Testis (tissue), 2 donors: ENCODE measurements at regions not wholly inside any gene's neighbourhood (a gene's known extent, or its start where the extent isn't known, plus 50 kb on each side); places are given as distances from the start of the nearest gene placed in this dataset.
"Not testable (repeated sequence)": the region's sequence is repeated elsewhere in the genome, so short reads cannot be mapped to it uniquely, and the experiment has no call there.

Source experiments
- DNase-seq: peaks from one replicate; pipeline ENCODE4 v3.0.0-alpha.2; 2019
- H3K27ac ChIP-seq, 2 donors: fragments of 200-600 bp; sonication (generic); one replicate each; pipeline ENCODE4 v1.5.1; 2019
- H3K27me3 ChIP-seq: fragments of 200-600 bp; sonication (generic); one replicate; pipeline ENCODE4 v1.5.1; 2019
- H3K36me3 ChIP-seq: fragments of 200-600 bp; sonication (generic); one replicate; pipeline ENCODE4 v1.5.1; 2017; ENCODE audit warnings: low read depth; ENCODE audit errors: missing control alignments
- H3K4me1 ChIP-seq: fragments of 200-600 bp; sonication (generic); one replicate; pipeline ENCODE4 v1.5.1; 2019
- H3K4me3 ChIP-seq, 2 donors: fragments of 200-600 bp; sonication (generic); one replicate each; pipeline ENCODE4 v1.5.1; 2017 to 2019
- H3K9me3 ChIP-seq: fragments of 200-600 bp; sonication (generic); one replicate; pipeline ENCODE4 v1.5.1; 2017
- POLR2A ChIP-seq: fragments of 450-650 bp; IDR thresholded peaks from one replicate; pipeline ENCODE4 v1.6.1; 2017; ENCODE audit warnings: antibody characterized with exemption, mild to moderate bottlenecking, moderate library complexity
- WGBS, 2 donors: methylation state at CpG; one replicate each; pipeline ENCODE4 v1.1.5; 2018; 5-methylcytosine and 5-hydroxymethylcytosine counted together
- intact Hi-C: fragments of 100-400 bp; cut with DNase I; formaldehyde crosslinking; loops from one replicate; pipeline ENCODE4 v1.15.1; 2023; ENCODE audit warnings: low total_unique reads
- TF ChIP-seq, protein P1 (sequence below), 3 experiments: fragments of 450-650 bp in 2 of 3; fragments of 200-600 bp in 1 of 3; sonication (generic) in 1 of 3; IDR thresholded peaks; one replicate each; pipeline ENCODE4 v1.5.1; 2016 to 2019; ENCODE audit warnings: antibody characterized with exemption in 3 of 3, mild to moderate bottlenecking in 2 of 3, moderate library complexity in 1 of 3

DNA sequence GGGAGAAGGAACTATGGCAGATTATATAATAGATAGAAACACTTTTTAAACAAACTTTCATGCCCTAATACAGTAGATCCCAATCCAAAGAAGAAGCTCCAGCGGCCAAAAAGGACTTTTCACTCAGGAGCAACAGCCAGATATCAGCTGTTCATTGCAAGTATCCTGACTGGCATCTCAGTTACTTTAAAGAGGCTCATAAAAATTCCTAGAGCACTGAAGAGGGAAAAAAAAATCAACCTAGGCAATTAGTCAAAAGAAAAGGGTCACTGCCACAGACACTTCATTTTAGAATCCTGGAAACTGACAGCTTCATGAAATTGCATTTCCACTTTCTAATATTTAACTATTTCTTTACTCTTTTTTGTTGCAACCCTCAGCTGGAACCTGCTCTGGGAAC, 170.6 kb upstream of the SOX6 start:
- intact Hi-C loops: no loop called here
- 71 to 89% methylated on average over 1 of the region's 1 CpG for WGBS, 2 donors

GRCh38 chr11:16520713-16521112, 164.4 kb upstream of the SOX6 start:
- H3K36me3 ChIP-seq, H3K4me1 ChIP-seq, H3K27me3 ChIP-seq, H3K27ac ChIP-seq, H3K9me3 ChIP-seq, DNase-seq, intact Hi-C loops, H3K4me3 ChIP-seq: not testable (repeated sequence)
- 93 to 94% methylated on average over 11 of the region's 11 CpGs for WGBS, 2 donors

More for the DNA sequence above, 170.6 kb upstream of the SOX6 start:
- Histone ChIP-seq H3K27ac (no peak overlapping the region), H3K4me3 (no peak overlapping the region), H3K36me3 (no peaks in the 10 kb centered on the region), H3K27me3 (no peaks in the 10 kb centered on the region), H3K9me3 (no peaks in the 10 kb centered on the region), H3K4me1 (peaks cover 4% of the 10 kb centered on the region)
- no peak for TF ChIP-seq POLR2A
- no peak for DNase-seq

DNA sequence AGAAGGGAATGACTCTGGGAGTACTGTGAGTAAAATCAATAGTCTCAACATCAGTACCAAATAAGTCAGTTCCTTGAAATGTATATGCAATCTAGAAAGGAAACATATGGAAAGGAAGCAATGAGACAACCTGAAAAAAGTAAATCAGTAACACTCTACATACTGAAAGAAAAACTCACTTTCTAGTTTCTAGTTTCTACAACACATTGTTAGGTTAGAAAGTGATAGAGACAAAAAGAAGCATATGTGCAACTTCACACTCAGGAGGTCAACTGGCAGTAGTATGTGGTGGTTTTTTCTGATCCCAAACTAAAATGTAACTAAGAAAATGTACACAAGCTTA, 156.5 kb upstream of the SOX6 start:
- Histone ChIP-seq H3K27ac (no peak overlapping the region), H3K4me1 (no peaks in the 10 kb centered on the region), H3K36me3 (no peaks in the 10 kb centered on the region), H3K9me3 (no peaks in the 10 kb centered on the region), H3K27me3 (no peaks in the 10 kb centered on the region), H3K4me3 (no peak overlapping the region)
- no peak for TF ChIP-seq POLR2A
- TF ChIP-seq, protein P1, sequence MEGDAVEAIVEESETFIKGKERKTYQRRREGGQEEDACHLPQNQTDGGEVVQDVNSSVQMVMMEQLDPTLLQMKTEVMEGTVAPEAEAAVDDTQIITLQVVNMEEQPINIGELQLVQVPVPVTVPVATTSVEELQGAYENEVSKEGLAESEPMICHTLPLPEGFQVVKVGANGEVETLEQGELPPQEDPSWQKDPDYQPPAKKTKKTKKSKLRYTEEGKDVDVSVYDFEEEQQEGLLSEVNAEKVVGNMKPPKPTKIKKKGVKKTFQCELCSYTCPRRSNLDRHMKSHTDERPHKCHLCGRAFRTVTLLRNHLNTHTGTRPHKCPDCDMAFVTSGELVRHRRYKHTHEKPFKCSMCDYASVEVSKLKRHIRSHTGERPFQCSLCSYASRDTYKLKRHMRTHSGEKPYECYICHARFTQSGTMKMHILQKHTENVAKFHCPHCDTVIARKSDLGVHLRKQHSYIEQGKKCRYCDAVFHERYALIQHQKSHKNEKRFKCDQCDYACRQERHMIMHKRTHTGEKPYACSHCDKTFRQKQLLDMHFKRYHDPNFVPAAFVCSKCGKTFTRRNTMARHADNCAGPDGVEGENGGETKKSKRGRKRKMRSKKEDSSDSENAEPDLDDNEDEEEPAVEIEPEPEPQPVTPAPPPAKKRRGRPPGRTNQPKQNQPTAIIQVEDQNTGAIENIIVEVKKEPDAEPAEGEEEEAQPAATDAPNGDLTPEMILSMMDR (IDR thresholded peaks at IDR 0.05): no peak
- DNase-seq: no peak
- intact Hi-C loops: no loop called here

DNA sequence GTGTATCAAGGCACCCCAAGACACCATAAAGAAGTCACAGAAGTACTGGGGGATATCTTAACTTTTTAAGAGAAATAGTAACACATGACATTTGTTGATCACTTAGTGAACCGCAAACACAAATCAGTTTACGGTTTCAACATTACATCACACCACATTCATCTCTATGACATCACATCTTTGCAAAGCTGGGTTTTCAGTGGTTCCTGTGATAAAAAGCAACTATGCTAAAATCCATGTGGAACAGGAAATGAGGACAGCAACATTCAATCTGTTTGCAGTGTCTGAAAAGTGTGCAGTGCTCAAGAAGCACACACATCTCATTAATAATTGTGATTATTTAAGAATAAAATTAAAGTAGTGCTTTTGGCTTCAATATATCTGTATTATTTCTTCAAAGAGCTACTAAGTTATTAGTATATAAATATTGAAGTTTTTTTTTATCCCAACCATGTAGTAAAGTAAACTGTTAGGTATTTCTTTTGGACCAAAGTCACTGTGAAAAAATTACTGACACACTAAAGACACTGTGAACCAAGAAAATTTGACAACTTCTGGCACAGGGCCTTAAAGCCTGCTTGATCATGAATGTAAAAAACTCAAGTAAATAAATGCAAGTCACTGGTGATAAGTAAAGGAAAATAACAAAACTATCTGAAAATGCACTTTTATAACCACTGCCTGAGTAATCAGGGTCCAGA, 156.0 kb upstream of the SOX6 start:
- no peaks in the 10 kb centered on the region for H3K27me3 ChIP-seq
- no peak overlapping the region for H3K27ac ChIP-seq
- WGBS, 2 donors: 92 to 94% methylated on average over 2 of the region's 2 CpGs
- H3K4me3 ChIP-seq: no peak overlapping the region
- no peaks in the 10 kb centered on the region for H3K4me1 ChIP-seq
- intact Hi-C loops: no loop called here
- H3K36me3 ChIP-seq: no peaks in the 10 kb centered on the region
- H3K9me3 ChIP-seq: no peaks in the 10 kb centered on the region
- TF ChIP-seq, protein P1 (IDR thresholded peaks at IDR 0.05): no peak
- no peak for TF ChIP-seq POLR2A
- DNase-seq: no peak

DNA sequence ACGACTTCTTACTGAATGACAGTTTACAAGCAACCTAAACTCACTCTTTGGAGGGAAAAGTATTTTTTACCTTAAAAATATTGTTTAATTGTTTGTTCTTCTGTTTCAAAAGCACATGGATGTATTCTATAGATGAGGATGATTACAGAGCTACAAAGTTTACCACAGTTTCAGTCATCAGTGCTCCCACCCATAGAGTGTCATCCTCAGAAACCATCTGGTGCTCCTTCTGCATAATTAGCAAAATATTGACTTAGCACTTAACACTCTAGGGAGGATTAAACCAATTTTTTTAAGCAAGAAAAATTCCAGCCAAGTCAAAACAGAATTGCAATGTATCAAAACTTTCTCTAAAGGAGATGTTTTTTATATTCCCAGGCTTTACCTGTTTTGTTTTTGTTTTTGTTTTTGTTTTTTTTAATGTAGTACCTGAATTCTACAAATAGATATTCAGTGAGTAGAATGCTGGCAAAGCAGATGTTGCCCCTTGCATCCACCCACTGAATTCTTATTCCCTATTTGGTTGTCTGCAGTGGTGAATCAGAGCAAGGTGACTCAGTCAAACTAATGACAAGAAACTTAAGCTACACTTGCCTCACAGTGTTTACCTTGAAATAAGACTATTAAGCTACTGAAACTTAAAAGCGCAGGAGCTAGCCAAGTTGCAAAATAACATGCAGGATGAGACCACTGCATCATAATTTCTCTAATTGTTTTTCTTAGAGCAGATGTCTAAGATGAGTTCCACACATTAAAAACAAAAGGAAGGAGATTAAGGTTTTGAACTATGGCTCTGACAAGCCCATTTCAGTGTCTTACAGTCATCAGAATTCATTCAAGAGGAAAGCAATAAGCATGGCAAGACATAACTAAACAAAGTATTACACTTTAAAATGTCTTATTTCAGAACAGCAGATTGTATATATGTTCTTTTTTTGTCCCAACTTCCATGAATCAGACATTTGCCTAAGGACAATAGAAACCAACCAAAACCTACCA, 155.1 kb upstream of the SOX6 start:
- intact Hi-C loops: no loop called here
- Histone ChIP-seq H3K36me3 (no peaks in the 10 kb centered on the region), H3K4me3 (no peak overlapping the region), H3K4me1 (no peaks in the 10 kb centered on the region), H3K27me3 (no peaks in the 10 kb centered on the region), H3K9me3 (no peaks in the 10 kb centered on the region), H3K27ac (no peak overlapping the region)
- WGBS, 2 donors: 79 to 94% methylated on average over 2 of the region's 2 CpGs
- DNase-seq: no peak
- no peak for TF ChIP-seq POLR2A
- TF ChIP-seq, protein P1 (IDR thresholded peaks at IDR 0.05): no peak
